ENCODE measurements at regions not wholly inside any gene's neighbourhood (a gene's known extent, or its start where the extent isn't known, plus 50 kb on each side); places are given as distances from the start of the nearest gene placed in this dataset.
A peak's percentile ranks its signal among the peaks of the same experiment; 100 is the strongest.
"Not testable (repeated sequence)": the region's sequence is repeated elsewhere in the genome, so short reads cannot be mapped to it uniquely, and the experiment has no call there.

- Histone ChIP-seq H3K9ac (ENCODE audit: low read depth, low read length) (no peak overlapping the region), H3K4me1 (ENCODE audit: insufficient read depth, low read length) (no peaks in the 10 kb centered on the region), H3K27me3 (ENCODE audit: insufficient read depth, low read length) (no peaks in the 10 kb centered on the region), H3K27ac (ENCODE audit: low read depth, low read length) (no peak overlapping the region), H3K4me3 (ENCODE audit: low read length) (no peak overlapping the region), H3K36me3 (ENCODE audit: insufficient read depth, low read length) (no peaks in the 10 kb centered on the region), H3K9me3 (ENCODE audit: insufficient read depth, low read depth, low read length) (peaks cover 2% of the 10 kb centered on the region; the same call in 1 of the 2 replicates)
- 96% methylated on average over 4 of the region's 5 CpGs for WGBS
Observed at GRCh38 chr7:119999738-120000475, 273.1 kb upstream of the KCND2 start.

- H3K9me3 ChIP-seq (ENCODE audit: insufficient read depth, low read depth, low read length), result no peaks in the 10 kb centered on the region
- H3K27ac ChIP-seq (ENCODE audit: low read depth, low read length), result no peak overlapping the region
- 95% methylated on average over 6 of the region's 6 CpGs for whole genome bisulfite sequencing
- H3K9ac ChIP-seq (ENCODE audit: low read depth, low read length), result no peak overlapping the region
- H3K4me1 ChIP-seq (ENCODE audit: insufficient read depth, low read length), result no peaks in the 10 kb centered on the region
- H3K4me3 ChIP-seq (ENCODE audit: low read length), result no peak overlapping the region
- H3K36me3 ChIP-seq (ENCODE audit: insufficient read depth, low read length), result no peaks in the 10 kb centered on the region
- H3K27me3 ChIP-seq (ENCODE audit: insufficient read depth, low read length), result no peaks in the 10 kb centered on the region
Observed at GRCh38 chr7:120005720-120006119, 267.3 kb upstream of the KCND2 start.

- H3K4me3 ChIP-seq (ENCODE audit: low read length); H3K36me3 ChIP-seq (ENCODE audit: insufficient read depth, low read length); H3K9me3 ChIP-seq (ENCODE audit: insufficient read depth, low read depth, low read length); H3K27me3 ChIP-seq (ENCODE audit: insufficient read depth, low read length); H3K9ac ChIP-seq (ENCODE audit: low read depth, low read length): not testable (repeated sequence)
- Histone ChIP-seq H3K27ac (ENCODE audit: low read depth, low read length) (peak overlapping the region; percentile 79), H3K4me1 (ENCODE audit: insufficient read depth, low read length) (peaks cover 20% of the 10 kb centered on the region)
- WGBS, result 64% methylated on average over 4 of the region's 5 CpGs
Observed at GRCh38 chr7:120014301-120014700, 258.7 kb upstream of the KCND2 start.

- 68% methylated on average over 4 of the region's 4 CpGs for WGBS
- no peaks in the 10 kb centered on the region for H3K36me3 ChIP-seq (ENCODE audit: insufficient read depth, low read length)
- 0 out of 2 replicates have a peak overlapping the region, but pooled peaks have one; percentile 12 for H3K9ac ChIP-seq (ENCODE audit: low read depth, low read length)
- H3K27me3 ChIP-seq (ENCODE audit: insufficient read depth, low read length), result no peaks in the 10 kb centered on the region
- H3K9me3 ChIP-seq (ENCODE audit: insufficient read depth, low read depth, low read length), result no peaks in the 10 kb centered on the region
- H3K27ac ChIP-seq (ENCODE audit: low read depth, low read length), result peak overlapping the region; percentile 79
- H3K4me1 ChIP-seq (ENCODE audit: insufficient read depth, low read length), result peaks cover 20% of the 10 kb centered on the region
- no peak overlapping the region for H3K4me3 ChIP-seq (ENCODE audit: low read length)
Observed at GRCh38 chr7:120014925-120015465, 258.0 kb upstream of the KCND2 start.

- Histone ChIP-seq H3K4me3 (ENCODE audit: low read length) (no peak overlapping the region), H3K9ac (ENCODE audit: low read depth, low read length) (no peak overlapping the region), H3K27me3 (ENCODE audit: insufficient read depth, low read length) (no peaks in the 10 kb centered on the region), H3K27ac (ENCODE audit: low read depth, low read length) (no peak overlapping the region), H3K9me3 (ENCODE audit: insufficient read depth, low read depth, low read length) (no peaks in the 10 kb centered on the region), H3K36me3 (ENCODE audit: insufficient read depth, low read length) (no peaks in the 10 kb centered on the region), H3K4me1 (ENCODE audit: insufficient read depth, low read length) (peaks cover 1% of the 10 kb centered on the region; the same call in 1 of the 2 replicates)
- 88% methylated on average over 1 of the region's 1 CpG for WGBS
Observed at GRCh38 chr7:120021085-120021484, 251.9 kb upstream of the KCND2 start.

GRCh38 chr7:120023494-120024167 is 249.3 kb upstream of the KCND2 start:
- 98% methylated on average over 3 of the region's 4 CpGs for WGBS
- peaks cover 3% of the 10 kb centered on the region; the same call in 1 of the 2 replicates for H3K4me1 ChIP-seq (ENCODE audit: insufficient read depth, low read length)
- H3K27ac ChIP-seq (ENCODE audit: low read depth, low read length), result no peak overlapping the region

GRCh38 chr7:120028636-120029035 is 244.3 kb upstream of the KCND2 start:
- Histone ChIP-seq H3K36me3 (ENCODE audit: insufficient read depth, low read length) (no peaks in the 10 kb centered on the region), H3K9me3 (ENCODE audit: insufficient read depth, low read depth, low read length) (no peaks in the 10 kb centered on the region), H3K4me1 (ENCODE audit: insufficient read depth, low read length) (peaks cover 24% of the 10 kb centered on the region), H3K4me3 (ENCODE audit: low read length) (no peak overlapping the region), H3K9ac (ENCODE audit: low read depth, low read length) (no peak overlapping the region), H3K27ac (ENCODE audit: low read depth, low read length) (no peak overlapping the region), H3K27me3 (ENCODE audit: insufficient read depth, low read length) (no peaks in the 10 kb centered on the region)
- WGBS, result 80% methylated on average over 1 of the region's 4 CpGs

More at GRCh38 chr7:120023494-120024167, 249.3 kb upstream of the KCND2 start:
- H3K36me3 ChIP-seq (ENCODE audit: insufficient read depth, low read length), result no peaks in the 10 kb centered on the region
- H3K4me3 ChIP-seq (ENCODE audit: low read length), result no peak overlapping the region
- H3K27me3 ChIP-seq (ENCODE audit: insufficient read depth, low read length), result no peaks in the 10 kb centered on the region
- no peak overlapping the region for H3K9ac ChIP-seq (ENCODE audit: low read depth, low read length)
- H3K9me3 ChIP-seq (ENCODE audit: insufficient read depth, low read depth, low read length), result no peaks in the 10 kb centered on the region

- Histone ChIP-seq H3K9me3 (ENCODE audit: insufficient read depth, low read depth, low read length) (no peaks in the 10 kb centered on the region), H3K4me1 (ENCODE audit: insufficient read depth, low read length) (peaks cover 24% of the 10 kb centered on the region), H3K36me3 (ENCODE audit: insufficient read depth, low read length) (no peaks in the 10 kb centered on the region), H3K4me3 (ENCODE audit: low read length) (no peak overlapping the region), H3K27ac (ENCODE audit: low read depth, low read length) (no peak overlapping the region), H3K27me3 (ENCODE audit: insufficient read depth, low read length) (no peaks in the 10 kb centered on the region), H3K9ac (ENCODE audit: low read depth, low read length) (no peak overlapping the region)
- 100% methylated on average over 1 of the region's 1 CpG for WGBS
Observed at GRCh38 chr7:120030876-120031275, 242.1 kb upstream of the KCND2 start.

- Histone ChIP-seq H3K4me1 (ENCODE audit: insufficient read depth, low read length) (peaks cover 24% of the 10 kb centered on the region), H3K27ac (ENCODE audit: low read depth, low read length) (peak overlapping the region; percentile 14; the same call in 1 of the 2 replicates), H3K27me3 (ENCODE audit: insufficient read depth, low read length) (no peaks in the 10 kb centered on the region), H3K9ac (ENCODE audit: low read depth, low read length) (no peak overlapping the region), H3K4me3 (ENCODE audit: low read length) (no peak overlapping the region), H3K9me3 (ENCODE audit: insufficient read depth, low read depth, low read length) (no peaks in the 10 kb centered on the region), H3K36me3 (ENCODE audit: insufficient read depth, low read length) (no peaks in the 10 kb centered on the region)
- 41% methylated on average over 2 of the region's 2 CpGs for WGBS
Observed at GRCh38 chr7:120033114-120033513, 239.9 kb upstream of the KCND2 start.

- Histone ChIP-seq H3K9me3 (ENCODE audit: insufficient read depth, low read depth, low read length) (peaks cover 6% of the 10 kb centered on the region; the same call in 1 of the 2 replicates), H3K9ac (ENCODE audit: low read depth, low read length) (no peak overlapping the region), H3K4me1 (ENCODE audit: insufficient read depth, low read length) (no peaks in the 10 kb centered on the region), H3K27me3 (ENCODE audit: insufficient read depth, low read length) (no peaks in the 10 kb centered on the region), H3K27ac (ENCODE audit: low read depth, low read length) (no peak overlapping the region), H3K4me3 (ENCODE audit: low read length) (no peak overlapping the region), H3K36me3 (ENCODE audit: insufficient read depth, low read length) (no peaks in the 10 kb centered on the region)
- WGBS, result 95% methylated on average over 2 of the region's 2 CpGs
Observed at GRCh38 chr7:120039138-120039537, 233.8 kb upstream of the KCND2 start.

GRCh38 chr7:120041798-120042197 is 231.2 kb upstream of the KCND2 start:
- Histone ChIP-seq H3K36me3 (ENCODE audit: insufficient read depth, low read length) (no peaks in the 10 kb centered on the region), H3K9me3 (ENCODE audit: insufficient read depth, low read depth, low read length) (peaks cover 6% of the 10 kb centered on the region; the same call in 1 of the 2 replicates), H3K27me3 (ENCODE audit: insufficient read depth, low read length) (no peaks in the 10 kb centered on the region), H3K9ac (ENCODE audit: low read depth, low read length) (no peak overlapping the region), H3K4me1 (ENCODE audit: insufficient read depth, low read length) (peaks cover 17% of the 10 kb centered on the region), H3K27ac (ENCODE audit: low read depth, low read length) (no peak overlapping the region), H3K4me3 (ENCODE audit: low read length) (no peak overlapping the region)

Measured in HUES64 (cell line).